DOHH2 (cell line): ENCODE measurements at regions not wholly inside any gene's neighbourhood (a gene's known extent, or its start where the extent isn't known, plus 50 kb on each side); places are given as distances from the start of the nearest gene placed in this dataset.

Source experiments
- EZH2phosphoT487 ChIP-seq: fragments of 200-600 bp; sonication (generic); IDR thresholded peaks from 2 replicates; pipeline ENCODE4 v1.6.1; 2017; ENCODE audit warnings: borderline replicate concordance, mild to moderate bottlenecking, antibody characterized with exemption, low read length, moderate library complexity, mixed read lengths
- TF ChIP-seq, protein P1 (sequence below): fragments of 200-600 bp; sonication (generic); IDR thresholded peaks from one replicate; pipeline ENCODE4 v1.5.1; 2014; ENCODE audit warnings: antibody characterized with exemption, mild to moderate bottlenecking, low read depth, low read length; ENCODE audit not compliant: poor library complexity, severe bottlenecking

DNA sequence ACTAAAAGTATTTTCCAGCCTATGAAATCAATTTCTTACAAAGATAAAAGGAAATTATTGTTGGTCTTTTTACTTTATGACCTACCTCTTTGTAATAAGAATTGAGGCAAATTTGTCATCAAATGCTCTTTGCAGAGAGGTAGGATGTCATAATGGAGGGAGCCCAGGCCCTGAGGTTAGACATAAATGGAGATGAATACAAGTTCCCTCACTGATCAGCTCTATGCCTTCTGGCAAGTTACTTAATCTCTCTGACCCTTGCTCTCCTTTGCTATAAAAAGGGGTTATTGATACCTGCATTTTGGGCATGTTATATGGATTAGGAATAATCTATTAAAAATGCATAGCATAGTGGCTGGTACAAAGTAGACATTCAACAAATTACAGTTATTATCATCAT is 146.9 kb upstream of the KRR1 start:
- TF ChIP-seq, protein P1, sequence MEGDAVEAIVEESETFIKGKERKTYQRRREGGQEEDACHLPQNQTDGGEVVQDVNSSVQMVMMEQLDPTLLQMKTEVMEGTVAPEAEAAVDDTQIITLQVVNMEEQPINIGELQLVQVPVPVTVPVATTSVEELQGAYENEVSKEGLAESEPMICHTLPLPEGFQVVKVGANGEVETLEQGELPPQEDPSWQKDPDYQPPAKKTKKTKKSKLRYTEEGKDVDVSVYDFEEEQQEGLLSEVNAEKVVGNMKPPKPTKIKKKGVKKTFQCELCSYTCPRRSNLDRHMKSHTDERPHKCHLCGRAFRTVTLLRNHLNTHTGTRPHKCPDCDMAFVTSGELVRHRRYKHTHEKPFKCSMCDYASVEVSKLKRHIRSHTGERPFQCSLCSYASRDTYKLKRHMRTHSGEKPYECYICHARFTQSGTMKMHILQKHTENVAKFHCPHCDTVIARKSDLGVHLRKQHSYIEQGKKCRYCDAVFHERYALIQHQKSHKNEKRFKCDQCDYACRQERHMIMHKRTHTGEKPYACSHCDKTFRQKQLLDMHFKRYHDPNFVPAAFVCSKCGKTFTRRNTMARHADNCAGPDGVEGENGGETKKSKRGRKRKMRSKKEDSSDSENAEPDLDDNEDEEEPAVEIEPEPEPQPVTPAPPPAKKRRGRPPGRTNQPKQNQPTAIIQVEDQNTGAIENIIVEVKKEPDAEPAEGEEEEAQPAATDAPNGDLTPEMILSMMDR: no peak
- TF ChIP-seq EZH2phosphoT487: no peak
